Fibroblast of the aortic adventitia (primary cell): ENCODE measurements at regions not wholly inside any gene's neighbourhood (a gene's known extent, or its start where the extent isn't known, plus 50 kb on each side); places are given as distances from the start of the nearest gene placed in this dataset.

Source experiments
- DNase-seq: peaks from one replicate; pipeline ENCODE4 v3.0.0-alpha.2; 2010; ENCODE audit warnings: low read depth
- H3K4me3 ChIP-seq: 2 replicates; pipeline ENCODE4 v1.5.1; 2011; ENCODE audit warnings: low read depth, mild to moderate bottlenecking, control low read depth, low read length, moderate library complexity
- TF ChIP-seq, protein P1 (sequence below): IDR thresholded peaks from 2 replicates; pipeline ENCODE4 v1.5.1; 2011; ENCODE audit warnings: mild to moderate bottlenecking, low read length, control low read depth, inconsistent platforms; ENCODE audit not compliant: insufficient read depth

DNA sequence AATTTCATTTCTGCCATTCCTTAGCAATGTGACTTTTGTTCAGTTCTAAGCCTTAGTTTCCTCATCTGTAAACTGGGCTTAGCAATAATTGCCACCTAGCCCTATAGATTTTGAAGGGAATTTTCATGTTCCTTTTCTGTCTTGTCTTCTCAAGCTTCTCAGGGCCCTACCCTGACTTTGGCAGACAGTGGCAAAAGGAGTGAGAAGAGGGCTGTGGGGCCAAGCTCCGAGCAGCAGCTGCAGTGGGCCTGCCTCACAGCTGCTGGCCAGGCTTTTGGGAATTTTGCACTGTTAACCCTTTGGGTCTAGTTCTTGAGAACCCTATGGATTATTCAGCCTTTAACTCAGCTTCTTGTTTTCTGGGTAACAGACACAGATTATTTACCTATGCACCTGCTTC, 67.6 kb upstream of the IGSF1 start:
- TF ChIP-seq, protein P1, sequence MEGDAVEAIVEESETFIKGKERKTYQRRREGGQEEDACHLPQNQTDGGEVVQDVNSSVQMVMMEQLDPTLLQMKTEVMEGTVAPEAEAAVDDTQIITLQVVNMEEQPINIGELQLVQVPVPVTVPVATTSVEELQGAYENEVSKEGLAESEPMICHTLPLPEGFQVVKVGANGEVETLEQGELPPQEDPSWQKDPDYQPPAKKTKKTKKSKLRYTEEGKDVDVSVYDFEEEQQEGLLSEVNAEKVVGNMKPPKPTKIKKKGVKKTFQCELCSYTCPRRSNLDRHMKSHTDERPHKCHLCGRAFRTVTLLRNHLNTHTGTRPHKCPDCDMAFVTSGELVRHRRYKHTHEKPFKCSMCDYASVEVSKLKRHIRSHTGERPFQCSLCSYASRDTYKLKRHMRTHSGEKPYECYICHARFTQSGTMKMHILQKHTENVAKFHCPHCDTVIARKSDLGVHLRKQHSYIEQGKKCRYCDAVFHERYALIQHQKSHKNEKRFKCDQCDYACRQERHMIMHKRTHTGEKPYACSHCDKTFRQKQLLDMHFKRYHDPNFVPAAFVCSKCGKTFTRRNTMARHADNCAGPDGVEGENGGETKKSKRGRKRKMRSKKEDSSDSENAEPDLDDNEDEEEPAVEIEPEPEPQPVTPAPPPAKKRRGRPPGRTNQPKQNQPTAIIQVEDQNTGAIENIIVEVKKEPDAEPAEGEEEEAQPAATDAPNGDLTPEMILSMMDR = no peak
- DNase-seq = no peak
- H3K4me3 ChIP-seq = no peak overlapping the region

- H3K4me3 ChIP-seq = no peak overlapping the region
- DNase-seq = no peak
- TF ChIP-seq, protein P1 = no peak
Observed at GRCh38 chrX:131359611-131360010, 70.5 kb upstream of the IGSF1 start.

GRCh38 chrX:131365766-131366165, 76.7 kb upstream of the IGSF1 start:
- TF ChIP-seq, protein P1 = no peak
- no peak for DNase-seq
- no peak overlapping the region for H3K4me3 ChIP-seq

- DNase-seq = no peak
- H3K4me3 ChIP-seq = no peak overlapping the region
- TF ChIP-seq, protein P1 = no peak
Observed at GRCh38 chrX:131366407-131366806, 77.3 kb upstream of the IGSF1 start.

DNA sequence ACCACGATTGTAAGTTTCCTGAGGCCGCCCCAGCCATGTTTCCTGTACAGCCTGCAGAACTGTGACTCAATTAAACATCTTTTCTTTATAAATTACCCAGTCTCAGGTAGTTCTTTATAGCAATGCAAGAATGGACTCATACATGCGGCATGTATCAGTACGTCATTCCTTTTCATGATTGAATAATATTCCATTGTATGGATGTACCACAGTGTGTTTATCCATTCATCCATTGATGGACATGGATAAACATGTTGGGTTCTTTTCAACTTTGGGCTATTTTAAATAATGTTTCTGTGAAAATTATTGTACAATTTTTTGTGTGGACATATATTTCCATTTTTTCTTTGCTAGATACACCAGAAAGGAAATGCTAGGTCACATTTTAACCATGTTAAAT, 99.2 kb upstream of the IGSF1 start:
- no peak for DNase-seq
- no peak overlapping the region for H3K4me3 ChIP-seq
- TF ChIP-seq, protein P1 = no peak

- TF ChIP-seq, protein P1 = no peak
- DNase-seq = no peak
- no peak overlapping the region for H3K4me3 ChIP-seq
Observed at GRCh38 chrX:131392666-131393065, 103.6 kb upstream of the IGSF1 start.

GRCh38 chrX:131393426-131393825, 104.3 kb upstream of the IGSF1 start:
- H3K4me3 ChIP-seq = no peak overlapping the region
- TF ChIP-seq, protein P1 = no peak
- DNase-seq = no peak
